ENCODE measurements at regions not wholly inside any gene's neighbourhood (a gene's known extent, or its start where the extent isn't known, plus 50 kb on each side); places are given as distances from the start of the nearest gene placed in this dataset.

DNA sequence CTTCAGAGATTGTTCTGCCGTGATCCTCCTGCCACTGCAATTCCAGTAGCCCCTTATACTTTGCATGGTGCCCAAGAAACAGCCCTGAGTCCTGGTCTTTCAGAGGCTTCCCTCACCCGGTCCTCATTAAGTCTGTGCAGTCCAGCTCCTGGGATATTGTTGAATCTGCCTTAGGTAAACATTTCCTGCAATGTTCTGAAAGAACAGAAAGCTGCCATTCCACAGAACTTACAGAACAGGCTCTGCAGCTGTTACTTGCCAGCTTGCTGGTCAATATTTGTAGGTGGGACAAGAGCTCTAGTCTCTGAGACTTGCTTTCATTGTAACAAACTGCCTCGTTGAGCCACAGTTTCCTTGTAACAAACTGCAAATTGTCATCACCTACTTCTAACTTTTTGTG, 115.0 kb upstream of the KIF5B start:
- no peak for DNase-seq (ENCODE audit: low read depth in 3 of 3)

DNA sequence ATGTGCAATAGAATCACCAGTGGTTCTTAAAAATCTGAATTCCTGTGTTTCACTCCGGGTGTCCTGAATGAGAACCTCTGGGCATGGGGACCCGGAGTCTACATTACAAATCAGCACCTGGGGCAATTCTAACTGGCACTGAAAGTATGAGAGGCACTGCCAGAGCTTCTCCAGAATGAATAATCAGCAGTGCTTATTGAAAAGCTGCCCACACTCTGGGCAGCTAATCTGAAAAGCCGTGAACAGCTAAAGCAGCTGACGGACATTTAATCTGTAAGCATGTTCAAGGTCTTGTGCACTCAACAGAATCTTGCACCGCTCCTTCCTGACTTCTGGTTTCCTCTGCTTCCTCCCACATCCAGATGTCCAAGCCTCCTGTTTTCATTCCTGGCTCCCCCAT, 113.3 kb upstream of the KIF5B start:
- no peak for DNase-seq (ENCODE audit: low read depth in 3 of 3)

DNA sequence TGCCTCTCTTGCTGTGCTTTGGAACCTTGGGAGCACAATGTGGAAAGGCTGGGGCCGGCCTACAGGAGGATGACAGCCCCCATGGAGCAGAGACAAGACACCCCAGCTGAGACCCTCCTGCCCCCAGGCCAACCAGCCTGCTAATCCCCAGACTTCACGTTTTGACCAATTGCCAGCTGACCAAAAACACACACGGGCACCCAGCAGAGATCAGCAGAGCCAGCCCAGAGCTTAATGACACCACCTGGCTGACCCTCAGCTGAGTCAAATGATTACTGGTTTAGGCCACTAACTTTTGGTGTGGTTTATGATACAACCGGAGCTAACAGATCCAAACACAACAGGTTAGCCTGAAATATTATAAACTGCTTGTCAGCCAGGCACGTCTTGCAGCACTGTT, 111.2 kb upstream of the KIF5B start:
- DNase-seq (ENCODE audit: low read depth in 3 of 3): no peak

DNA sequence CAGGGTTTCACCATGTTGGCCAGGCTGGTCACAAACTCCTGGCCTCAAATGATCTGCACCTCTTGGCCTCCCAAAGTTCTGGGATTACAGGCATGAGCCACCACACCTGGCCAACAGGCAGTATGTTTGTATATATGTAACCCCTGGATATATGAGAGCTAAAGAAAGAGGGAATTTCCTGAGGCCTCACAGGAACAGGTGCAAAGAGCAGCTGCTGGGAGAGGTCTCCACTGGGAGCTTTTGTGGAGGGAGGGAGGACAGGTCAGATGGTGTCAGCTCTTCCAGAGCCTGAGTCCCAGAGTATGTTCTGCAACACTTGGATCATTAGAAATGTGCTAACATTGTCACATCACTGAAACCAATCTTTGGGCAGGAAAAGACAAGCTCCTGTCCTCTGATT, 110.1 kb upstream of the KIF5B start:
- no peak for DNase-seq (ENCODE audit: low read depth in 3 of 3)

DNA sequence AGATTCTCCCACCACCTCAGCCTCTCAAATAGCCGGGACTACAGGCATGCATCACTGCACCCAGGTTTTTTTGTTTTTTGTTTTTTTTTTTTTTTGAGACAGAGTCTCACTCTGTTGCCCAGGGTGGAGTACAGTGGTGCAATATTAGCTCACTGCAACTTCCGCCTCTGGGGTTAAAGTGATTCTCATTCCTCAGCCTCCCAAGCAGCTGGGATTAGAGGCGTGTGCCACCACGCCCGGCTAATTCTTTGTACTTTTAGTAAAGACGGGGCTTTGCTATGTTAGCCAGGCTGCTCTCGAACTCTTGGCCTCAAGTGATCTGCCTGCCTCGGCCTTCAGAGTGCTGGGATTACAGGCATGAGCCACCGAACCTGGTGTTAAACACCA, 107.5 kb upstream of the KIF5B start:
- no peak for DNase-seq (ENCODE audit: low read depth in 3 of 3)

DNA sequence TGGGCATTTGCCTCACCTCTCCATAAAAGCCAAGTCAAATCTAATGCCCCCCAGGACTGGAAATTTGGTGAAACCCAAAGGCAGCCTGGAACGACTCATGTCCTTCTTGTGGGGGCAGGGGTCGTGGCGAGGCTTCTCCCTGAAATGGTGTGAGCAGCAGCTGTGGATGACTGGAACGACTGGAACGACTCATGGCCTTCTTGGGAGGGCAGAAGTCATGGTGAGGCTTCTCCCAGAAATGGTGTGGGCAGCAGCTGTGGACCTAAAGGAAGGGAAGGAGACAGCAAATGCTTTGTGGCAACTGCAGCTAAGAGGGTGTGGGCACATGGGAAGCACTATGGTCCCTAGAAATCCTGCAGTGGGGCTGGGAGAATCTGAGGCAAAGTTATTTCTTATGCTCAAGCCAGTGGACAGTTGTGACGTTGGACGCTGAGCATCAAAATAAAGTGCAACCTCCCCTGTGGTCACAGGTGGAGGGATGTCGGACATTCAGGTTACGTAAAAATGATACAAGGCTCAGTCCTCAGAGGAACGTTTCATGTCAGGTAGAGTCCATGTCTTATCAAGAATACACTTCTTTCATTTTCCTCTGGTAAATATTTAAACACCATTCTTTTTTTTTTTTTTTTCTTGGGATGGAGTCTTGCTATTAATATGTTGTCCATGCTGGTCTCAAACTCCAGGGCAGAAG, 107.0 kb upstream of the KIF5B start:
- no peak for DNase-seq (ENCODE audit: low read depth in 3 of 3)

DNA sequence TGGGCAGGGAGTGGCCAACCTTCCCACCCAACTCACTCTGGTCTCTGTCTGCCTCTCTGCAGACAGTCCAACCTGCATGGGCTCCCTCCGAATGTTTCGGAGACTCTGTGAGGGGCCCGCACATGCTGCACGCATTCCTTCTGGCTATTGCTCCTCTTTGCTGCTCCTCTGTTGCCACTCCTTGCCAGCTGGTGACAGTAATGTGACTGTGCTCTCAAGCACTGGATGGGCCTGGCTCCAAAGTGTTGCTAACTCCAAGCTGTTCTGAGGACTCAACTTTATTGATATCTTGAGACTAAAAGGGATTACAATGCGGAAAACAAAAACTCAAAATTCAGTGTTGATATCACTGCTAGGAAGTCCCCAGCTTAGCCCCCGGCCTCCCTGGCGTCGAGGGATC, 105.4 kb upstream of the KIF5B start:
- DNase-seq (ENCODE audit: low read depth in 3 of 3): no peak

DNA sequence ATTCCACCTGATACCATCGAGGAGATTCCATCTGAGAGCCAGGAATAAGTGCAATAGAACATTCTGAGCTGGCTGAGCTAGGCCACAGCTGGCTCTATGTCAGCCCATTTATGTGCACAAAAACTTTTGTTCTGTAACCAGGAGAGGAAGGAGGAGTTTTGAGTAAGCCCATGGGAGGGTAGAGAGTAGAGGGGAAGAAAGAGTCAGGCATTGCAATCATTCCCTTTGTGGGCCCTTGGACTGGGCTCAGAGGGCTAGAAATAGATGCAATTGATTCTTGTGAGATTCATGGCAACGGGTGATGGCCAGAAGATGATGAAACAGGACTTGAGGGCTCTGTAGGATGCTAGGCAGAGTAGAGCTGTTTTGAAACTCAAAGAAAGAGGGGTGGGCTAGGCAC, 104.6 kb upstream of the KIF5B start:
- no peak for DNase-seq (ENCODE audit: low read depth in 3 of 3)

DNA sequence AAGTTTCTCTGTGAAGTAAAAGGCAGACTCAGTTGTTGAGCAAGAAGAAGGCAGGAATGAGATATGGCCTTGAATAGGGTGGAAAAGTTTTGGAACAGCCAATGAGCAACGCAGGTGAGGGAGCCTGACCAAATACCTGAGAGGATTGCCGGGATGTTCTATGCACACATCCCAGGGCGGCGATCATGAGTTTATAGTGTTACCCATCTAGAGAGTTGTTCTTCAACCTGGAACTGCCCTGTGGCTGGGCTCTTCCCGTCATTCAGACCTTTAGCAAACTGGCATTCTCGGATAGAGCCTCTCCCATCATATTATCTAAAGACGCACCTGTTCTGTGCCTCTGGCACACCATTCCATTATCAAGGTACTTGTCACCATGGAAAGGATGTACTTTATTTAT, 103.0 kb upstream of the KIF5B start:
- DNase-seq (ENCODE audit: low read depth in 3 of 3): no peak

DNA sequence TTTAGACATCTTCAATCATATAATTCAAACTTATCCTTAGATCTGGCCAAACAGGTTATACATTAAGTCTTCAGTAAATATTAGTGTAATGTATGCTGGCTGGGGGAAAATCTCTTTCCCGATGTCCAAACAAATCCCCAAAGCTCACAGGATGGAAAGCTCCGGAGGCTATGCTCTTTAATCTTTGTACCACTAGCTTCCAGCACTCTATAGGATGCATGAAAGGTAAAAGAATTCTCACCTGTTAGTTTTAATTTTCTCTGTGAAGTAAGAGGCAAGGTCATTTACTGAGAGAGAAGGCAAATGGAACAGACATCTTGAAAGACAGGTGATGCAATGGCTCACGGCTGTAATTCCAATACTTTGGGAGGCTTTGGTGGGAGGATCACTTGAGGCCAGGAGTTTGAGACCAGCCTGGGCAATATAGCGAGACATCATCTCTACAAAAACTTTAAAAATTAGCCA, 99.8 kb upstream of the KIF5B start:
- DNase-seq (ENCODE audit: low read depth in 3 of 3): no peak

DNA sequence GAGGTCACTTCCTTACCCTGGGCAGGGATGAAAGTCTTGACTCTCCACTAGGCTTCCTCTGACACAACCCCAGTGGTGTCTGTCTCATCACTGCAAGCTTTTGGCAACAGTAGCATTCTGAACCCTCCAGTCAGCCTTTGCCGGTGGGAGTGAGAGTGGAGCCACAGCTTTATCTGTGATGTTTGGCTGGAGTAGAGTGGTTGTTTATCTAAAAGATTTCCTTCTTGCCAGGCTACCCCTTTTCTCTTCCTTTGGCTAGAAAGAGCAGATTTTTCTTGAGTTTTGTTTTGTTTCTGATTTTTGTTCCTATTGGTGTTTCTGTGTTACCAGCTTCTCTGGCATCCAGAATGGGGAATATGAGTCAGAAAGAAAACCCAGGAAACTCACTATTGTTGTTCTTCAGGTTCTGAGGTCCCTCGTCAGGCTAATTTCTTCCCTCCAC, 98.9 kb upstream of the KIF5B start:
- no peak for DNase-seq (ENCODE audit: low read depth in 3 of 3)

DNA sequence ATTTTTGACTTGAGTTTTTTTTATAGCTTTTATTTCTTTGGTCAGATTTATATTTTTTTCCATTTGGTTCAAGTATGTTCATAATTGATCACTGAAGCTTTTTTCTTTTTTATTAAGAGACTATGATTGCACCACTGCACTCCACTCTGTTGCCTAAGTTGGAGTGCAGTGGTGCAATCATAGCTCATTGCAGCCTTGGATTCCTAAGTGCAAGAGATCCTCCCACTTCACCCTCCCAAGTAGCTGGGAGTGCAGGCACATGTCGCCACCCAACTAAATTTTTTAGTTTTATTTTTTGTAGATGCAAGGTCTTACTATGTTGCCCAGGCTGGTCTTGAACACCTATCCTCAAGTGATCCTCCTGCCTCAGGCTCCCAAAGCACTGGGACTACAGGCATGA, 97.7 kb upstream of the KIF5B start:
- no peak for DNase-seq (ENCODE audit: low read depth in 3 of 3)

DNA sequence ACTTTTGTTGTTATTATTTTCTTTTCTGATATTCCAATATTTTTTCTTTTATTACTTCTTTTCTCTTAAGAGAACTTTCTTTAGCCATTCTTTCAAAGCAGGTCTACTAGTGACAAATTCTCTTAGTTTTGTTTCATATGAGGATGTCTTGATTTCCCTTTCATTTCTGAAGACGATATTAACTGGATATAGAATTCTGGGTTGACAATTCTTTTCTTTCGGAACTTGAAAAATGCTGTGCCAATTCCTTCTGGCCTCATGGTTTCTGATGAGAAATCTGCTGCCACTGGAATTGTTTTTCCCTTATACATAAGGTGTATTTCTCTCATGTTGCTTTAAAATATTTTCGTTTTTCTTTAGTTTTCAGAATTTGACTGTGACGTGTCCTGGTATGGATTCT, 97.0 kb upstream of the KIF5B start:
- no peak for DNase-seq (ENCODE audit: low read depth in 3 of 3)

DNA sequence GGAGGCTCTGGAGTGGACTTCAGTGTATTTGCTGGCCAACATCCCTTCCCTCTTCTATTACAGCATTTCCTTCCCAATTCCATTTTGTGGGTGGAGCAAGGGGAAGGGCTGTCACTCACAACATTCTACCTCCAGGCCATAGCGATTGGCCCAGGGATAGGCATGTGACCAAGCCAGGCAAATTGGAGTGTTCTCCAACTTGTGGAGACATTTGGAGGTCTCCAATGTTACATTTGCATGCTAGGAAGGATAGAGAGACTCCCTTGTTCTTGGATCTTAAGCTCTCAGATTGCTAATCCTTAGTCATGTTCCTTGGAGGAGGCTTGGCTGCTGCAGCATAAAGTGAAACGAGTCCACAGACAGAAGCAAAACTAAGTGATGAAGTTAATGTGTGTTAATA, 95.6 kb upstream of the KIF5B start:
- no peak for DNase-seq (ENCODE audit: low read depth in 3 of 3)

DNA sequence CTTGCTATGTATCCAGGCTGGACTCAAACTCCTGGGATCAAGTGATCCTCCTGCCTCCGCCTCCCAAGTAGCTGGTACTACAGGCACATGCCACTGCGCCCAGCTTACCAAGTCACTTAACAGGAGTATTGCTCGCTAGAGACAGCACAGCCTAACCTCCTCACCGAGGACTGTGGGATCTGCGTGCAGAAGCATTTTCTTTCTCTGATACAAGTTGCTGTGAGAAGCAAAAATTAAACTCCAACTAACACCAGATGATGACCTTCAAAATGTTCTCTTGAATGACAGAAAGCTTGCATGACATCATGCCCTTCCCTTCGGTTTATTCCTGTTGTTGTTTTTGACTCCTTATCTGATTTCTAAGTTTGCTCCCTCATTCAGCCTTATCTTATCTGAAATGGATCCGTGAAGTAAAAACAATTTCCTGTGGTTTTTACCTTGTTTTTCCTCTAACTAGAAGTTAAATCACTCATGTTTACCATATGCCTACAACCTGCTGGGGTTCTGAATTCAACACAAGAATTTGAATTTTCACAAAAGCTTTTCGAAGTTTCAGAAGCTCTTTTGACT, 94.4 kb upstream of the KIF5B start:
- DNase-seq (ENCODE audit: low read depth in 3 of 3): no peak

DNA sequence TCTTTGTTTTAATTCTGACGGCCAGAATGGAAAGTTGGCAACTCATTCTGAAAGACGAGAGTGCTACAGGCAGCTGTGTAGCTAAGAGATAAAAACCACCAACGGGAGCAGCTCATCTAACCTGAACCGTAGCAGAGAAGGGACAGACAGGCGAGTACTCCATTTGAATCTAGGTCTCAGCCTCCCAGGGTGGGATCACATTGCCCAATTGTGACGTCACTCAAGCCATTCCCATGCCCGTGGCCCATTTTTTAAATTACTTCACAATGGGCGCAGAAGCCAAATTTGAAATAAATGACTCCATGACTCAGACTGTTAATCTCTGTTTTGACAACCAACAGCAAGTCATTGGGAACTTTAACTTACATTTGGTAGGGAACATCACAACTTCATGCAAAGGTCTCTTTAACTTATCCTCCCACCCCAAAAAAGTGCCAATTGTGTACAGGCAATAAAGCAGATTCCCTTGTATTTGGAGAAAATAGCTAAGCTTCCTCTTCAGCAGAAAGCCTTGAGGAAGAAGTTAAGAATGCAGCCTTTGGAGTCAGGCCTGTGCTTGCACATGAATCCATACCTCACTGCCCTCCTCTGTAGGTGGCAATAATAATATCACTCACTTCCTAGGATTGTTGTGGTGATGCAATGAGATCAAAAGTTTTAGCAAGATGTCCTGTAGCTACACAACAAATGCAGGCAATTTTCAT, 93.2 kb upstream of the KIF5B start:
- DNase-seq (ENCODE audit: low read depth in 3 of 3): no peak

DNA sequence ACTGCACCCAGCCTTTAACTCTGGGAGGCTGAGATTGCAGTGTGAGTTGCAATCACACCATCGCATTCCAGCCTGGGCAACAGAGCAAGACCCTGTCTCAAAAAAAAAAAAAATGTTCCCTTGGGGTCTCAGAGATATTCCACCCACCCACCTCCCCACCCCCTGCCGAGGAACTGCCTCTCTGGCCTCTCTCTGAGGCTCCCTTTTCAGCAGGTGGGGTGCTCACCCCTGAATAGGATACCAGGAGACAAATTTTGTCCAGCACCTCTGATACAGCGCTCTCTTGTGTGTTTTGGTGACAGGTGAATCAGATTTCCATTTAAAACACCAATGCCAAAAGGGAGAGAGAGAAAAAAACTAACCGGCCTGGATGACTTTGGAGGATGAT, 92.6 kb upstream of the KIF5B start:
- no peak for DNase-seq (ENCODE audit: low read depth in 3 of 3)

DNA sequence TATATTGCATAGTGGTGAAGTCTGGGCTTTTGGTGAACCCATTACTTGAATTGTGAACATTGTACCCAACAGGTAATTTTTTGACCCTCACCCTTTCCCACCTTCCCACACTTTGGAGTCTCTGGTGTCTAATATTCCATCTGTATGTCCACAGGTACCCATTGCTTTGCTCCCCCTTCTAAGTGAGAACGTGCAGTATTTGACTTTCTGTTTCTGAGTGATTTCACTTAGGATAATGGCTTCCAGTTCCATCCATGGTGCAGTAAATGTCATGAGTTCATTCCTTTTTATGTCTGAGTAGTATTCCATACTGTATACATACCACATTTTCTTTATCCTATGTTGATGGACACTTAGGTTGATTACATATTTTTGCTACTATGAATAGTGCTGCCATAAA, 91.5 kb upstream of the KIF5B start:
- DNase-seq (ENCODE audit: low read depth in 3 of 3): no peak

DNA sequence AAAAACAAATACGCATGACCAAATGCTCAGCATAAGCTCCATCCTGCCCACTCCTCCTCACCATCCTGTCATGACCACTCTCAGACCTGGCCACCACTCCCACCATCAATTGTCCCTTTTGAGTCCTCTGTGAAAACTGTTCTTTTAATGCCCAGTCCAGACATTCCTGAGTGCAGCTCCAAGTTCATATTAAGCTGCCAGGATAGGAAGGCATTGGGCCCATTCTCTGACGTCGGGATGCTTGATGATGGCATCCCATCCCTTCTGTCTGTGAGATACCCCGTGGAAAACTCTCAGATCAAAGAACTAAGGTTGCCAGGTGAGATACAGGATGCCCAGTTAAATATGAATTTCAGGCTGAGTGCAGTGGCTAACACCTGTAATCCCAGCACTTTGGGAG, 89.9 kb upstream of the KIF5B start:
- no peak for DNase-seq (ENCODE audit: low read depth in 3 of 3)

DNA sequence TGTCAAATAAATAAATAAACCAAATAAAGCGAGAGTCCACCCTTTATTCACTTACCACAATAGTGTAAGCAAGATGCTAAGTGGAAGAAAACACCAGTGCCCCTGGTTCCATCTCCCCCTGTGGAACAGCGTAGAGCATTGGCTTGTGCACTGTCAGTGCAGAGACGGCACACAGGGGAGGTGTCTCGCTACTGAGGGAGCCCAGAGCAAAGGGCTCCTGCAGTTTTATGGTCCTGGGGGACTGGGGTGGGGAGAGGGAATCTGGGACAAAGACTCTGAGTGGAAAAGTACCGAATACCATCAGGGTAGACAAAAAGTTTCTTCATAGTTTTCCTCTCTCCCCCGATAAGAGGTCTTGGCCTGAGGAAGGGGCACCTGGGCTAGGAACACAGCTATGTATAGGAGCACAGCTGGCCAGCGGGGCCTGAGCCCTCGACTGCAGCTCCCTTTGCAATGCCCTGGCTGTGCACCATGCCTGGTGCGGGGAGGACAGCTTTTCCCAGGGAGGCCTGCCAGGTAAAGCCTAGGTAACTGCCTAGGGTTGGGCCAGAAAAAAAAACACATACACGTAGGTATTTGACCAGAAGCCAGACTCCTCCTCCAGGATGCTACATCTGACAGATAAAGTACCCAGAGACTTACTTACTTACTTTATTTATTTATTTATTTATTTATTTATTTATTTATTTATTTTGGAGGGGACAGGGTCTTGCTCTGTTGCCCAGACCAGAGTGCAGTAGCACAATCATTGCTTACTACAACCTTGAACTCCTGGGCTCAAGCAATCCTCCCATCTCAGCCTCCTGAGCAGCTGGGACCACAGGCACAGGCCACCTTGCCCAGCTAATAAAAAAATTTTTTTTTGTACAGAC, 88.8 kb upstream of the KIF5B start:
- no peak for DNase-seq (ENCODE audit: low read depth in 3 of 3)

DNA sequence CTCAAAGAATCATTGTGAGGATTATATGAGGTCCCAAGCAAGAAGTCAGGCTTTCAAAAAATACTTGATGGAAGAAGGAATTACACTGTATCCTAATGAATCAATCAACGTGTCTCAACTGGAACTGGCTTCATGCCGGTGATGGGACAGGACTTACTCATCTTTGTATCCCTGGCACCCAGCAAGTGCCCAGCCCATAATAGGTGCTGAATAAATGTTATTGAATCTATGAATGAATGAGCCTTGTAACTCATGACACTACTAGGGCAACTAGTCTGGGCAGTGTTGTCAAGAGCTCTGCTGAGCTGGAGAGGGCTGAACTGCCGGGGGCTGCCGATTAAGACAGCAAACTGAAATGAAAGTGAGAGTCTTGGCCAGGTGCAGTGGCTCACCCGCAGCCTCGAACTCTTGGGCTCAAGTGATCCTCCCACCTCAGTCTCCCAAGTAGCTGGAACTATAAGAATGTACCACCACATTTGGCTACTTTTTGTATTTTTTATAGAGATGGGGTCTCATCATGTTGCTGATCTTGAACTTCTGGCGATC, 87.2 kb upstream of the KIF5B start:
- no peak for DNase-seq (ENCODE audit: low read depth in 3 of 3)

DNA sequence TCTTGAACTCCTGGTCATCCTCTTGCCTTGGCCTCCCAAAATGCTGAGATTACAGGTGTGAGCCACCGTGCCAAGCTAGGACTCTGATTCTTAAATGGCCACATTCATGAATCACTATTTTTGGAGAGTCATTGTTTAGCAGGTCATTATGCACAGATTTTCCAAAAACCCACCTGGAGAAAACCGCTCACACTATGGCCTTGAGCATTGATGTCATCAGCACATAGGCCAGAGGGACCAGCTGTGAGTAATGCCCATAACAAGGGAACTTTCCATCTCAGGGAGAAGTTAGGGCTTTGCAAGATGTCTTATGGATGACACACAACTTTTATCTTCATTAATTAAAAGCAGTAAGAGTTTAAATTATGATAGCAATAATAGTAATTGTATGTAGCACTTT, 86.4 kb upstream of the KIF5B start:
- no peak for DNase-seq (ENCODE audit: low read depth in 3 of 3)

All from stimulated activated CD4-positive, alpha-beta T cell treated with anti-CD3 and anti-CD28 coated beads, TNF-alpha, amount 100 ng/mL, for 4 hours (primary cell).